ENCODE measurements at regions not wholly inside any gene's neighbourhood (a gene's known extent, or its start where the extent isn't known, plus 50 kb on each side); places are given as distances from the start of the nearest gene placed in this dataset.
"Not testable (repeated sequence)": the region's sequence is repeated elsewhere in the genome, so short reads cannot be mapped to it uniquely, and the experiment has no call there.

DNA sequence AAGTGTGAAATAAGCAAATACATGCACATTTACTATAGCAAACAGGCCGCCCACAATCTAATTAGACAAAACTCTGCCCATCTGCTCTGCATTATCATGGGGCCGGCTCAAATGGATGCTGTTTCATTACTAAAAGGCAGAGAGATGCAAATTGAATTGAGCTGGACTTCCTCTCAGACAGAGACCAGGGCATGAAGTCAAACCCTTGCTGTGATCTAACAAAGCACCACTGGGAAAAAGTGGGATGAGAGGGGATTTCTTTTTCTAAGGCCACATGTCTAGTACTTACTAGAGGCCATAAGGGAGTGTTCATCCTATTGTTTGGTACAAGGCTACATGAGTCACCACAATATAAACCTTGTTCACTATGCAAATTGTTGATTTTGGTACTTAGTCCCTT is 614.7 kb downstream of the ISL1 start:
- no peak for DNase-seq (ENCODE audit: extremely low read depth in 1 of 11, low read depth in 9 of 11, low spot score in 4 of 11)

DNA sequence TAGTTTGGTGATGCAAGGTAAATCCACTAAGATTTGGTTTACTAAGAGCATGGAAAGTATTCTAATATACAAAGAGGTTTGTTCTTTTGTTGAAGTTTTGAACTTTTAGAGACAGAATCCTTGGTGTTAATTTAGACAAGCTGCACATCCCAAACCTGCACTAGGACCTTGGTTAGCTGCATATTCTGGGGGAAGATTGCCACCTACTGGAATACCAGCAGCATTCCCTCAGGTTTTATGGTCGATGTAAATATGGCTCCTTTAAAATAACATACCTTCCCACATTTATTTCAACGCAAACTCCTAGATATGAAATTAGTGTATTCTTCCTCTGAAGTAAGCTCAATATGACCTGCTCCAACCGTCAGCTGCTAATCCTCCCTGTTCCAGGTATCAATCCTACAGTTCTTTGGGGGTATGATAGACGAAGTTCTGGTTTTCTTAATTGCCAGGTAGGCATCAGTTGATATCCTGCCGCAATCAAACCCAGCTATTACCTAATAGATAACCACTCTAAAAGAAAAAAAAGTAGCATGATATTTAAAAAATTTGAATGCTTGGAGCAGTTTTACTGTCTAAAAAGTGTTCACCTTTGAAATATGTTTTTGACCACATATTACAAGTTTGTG is 624.1 kb downstream of the ISL1 start:
- peak in 10 of 11 donors; percentile 6 to 26 (median 14) for DNase-seq (ENCODE audit: extremely low read depth in 1 of 11, low read depth in 9 of 11, low spot score in 4 of 11)

DNA sequence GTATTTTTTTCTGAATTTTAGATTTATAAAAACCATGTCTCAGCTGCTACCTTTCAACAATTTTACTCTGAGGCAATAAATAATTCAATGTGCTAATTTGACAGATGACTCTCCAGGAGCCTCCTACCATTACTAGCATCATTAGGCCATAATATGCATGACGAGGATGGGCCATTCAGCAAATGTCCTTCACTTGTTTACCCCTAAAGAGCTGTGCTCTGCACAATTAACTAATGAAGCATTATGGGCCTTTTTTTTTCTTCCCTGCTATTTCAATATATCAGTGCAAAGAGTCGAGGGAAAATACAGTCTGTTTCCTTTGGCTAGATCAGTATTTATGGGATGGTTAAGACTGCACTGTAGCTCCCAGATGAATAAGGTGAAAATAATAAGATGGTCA is 627.2 kb downstream of the ISL1 start:
- no peak for DNase-seq (ENCODE audit: extremely low read depth in 1 of 11, low read depth in 9 of 11, low spot score in 4 of 11)

DNA sequence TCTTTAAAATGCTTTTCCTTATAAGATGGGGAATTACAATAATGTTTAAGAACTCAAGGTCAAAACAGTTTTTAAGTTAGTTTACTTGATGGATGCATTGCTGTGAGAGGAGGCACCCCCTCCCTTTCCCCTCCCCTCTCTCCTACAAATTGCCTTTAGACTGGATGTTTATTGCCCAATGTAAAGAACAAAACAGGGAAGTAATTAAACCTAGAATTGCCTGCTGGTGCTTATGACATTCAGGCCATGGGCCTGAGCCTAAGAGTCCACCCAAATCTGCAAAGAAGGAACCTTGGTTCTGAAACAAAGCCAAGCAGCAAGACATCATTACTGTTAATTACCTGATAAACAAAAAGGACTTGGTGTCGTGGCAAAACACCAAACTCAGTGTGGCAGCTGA is 630.3 kb downstream of the ISL1 start:
- DNase-seq (ENCODE audit: extremely low read depth in 1 of 11, low read depth in 9 of 11, low spot score in 4 of 11), result no peak

DNA sequence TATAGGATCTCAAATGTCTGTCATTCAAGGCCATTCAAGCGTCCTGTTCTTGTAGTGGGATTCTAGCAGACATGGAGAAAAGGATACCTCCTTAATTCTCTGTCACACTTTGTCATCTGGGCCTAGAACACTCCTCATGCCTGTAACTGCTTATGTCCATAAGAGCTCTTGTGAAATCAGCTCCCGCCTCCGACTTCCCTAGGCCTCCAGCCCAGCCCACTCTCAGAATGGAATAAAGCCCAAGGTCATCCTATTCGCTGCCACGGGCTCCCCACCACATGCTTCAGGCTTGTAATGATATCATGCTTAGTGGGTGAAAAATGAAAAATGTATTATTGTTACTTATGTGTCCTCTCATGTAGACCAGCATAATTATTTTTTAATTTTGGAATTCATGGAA is 632.5 kb downstream of the ISL1 start:
- DNase-seq (ENCODE audit: extremely low read depth in 1 of 11, low read depth in 9 of 11, low spot score in 4 of 11), result peak in 1 of 11 donors; percentile 3

DNA sequence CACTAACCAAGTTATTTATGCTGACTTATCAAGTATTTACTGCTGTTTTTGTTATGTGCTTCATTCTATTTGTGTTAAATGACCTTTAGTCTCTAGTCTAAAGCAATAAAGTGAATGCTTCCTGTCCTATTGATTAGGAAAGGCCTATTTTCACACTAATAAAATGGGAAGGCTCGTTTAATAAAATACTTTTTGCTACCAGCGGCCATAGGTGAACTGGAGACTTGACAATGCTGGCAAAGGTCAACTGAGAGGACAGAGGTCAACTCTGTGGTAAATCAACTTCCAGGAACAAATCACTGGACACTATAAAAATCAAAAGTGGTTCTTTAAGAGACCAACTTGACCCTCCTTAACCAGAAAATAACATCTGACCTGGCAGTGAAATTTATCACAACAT is 634.3 kb downstream of the ISL1 start:
- DNase-seq (ENCODE audit: extremely low read depth in 1 of 11, low read depth in 9 of 11, low spot score in 4 of 11), result no peak

DNA sequence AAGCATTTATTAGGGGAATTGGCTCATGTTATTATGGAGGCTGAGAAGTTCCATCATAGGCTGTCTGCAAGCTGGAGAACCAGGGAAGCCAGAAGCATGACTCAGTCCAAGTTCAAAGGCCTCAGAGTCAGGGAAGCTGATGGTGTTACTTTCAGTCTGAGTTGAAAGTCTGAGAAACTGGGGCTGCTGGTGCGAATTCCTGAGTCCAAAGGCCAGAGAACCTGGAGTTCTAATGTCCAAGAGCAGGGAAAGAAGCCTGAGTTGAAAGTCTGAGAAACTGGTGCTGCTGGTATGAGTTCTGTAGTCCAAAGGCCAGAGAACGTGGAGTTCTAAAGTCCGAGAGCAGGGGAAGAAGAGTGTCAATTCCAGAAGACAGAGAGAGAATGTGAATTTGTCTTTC is 641.1 kb downstream of the ISL1 start:
- no peak for DNase-seq (ENCODE audit: extremely low read depth in 1 of 11, low read depth in 9 of 11, low spot score in 4 of 11)

DNA sequence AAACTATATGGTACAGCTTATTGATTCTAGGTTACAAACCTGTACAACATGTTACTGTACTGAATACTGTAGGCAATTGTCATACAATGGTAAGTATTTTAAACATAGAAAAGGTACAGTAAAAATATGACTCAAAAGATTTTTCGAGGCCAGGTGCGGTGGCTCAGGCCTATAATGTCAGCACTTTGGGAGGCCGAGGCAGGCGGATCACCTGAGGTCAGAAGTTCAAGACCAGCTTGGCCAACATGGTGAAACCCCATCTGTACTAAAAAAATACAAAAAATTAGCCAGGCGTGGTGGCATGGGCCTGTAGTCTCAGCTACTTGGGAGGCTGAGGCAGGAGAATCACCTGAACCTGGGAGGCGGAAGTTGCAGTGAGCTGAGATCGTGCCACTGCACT is 646.6 kb downstream of the ISL1 start:
- not testable (repeated sequence) for DNase-seq (ENCODE audit: extremely low read depth in 1 of 11, low read depth in 9 of 11, low spot score in 4 of 11)

DNA sequence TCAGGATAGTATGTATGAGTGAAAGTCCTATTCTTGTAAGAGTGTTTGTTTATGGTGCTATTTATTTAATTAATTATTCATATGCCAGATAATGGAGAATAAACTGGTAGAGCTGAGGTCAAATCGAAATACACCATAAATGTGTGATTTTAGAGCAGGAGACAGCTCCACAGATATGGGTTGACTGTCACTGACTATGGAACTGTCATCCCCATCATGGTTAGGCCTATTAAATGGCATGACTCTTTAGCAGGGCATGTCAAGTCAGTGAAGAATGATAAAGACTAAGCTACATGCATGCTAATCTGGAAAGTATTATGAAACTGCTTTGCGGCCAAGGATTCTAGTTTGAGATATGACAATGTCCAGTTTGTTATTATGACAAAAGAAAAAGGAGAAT is 658.6 kb downstream of the ISL1 start:
- DNase-seq (ENCODE audit: extremely low read depth in 1 of 11, low read depth in 9 of 11, low spot score in 4 of 11), result no peak

DNA sequence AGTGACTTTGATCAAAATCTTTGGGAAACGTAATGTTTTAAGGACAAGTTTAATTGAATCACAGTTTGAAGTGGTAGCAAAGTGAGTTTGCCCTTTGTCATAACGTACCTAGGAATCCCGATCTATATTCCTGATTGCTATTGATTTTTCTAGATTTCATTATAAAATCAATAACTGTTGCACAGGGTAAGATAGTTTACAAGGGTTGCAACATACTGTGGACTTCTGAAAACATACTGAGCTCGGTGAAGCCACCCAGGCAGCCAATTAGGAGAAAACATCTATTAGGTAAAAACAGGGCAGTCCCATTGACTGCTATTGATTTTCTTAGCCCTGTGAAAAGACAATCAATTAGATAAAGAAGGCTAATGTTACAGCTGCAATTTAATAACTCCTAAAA is 659.9 kb downstream of the ISL1 start:
- DNase-seq (ENCODE audit: extremely low read depth in 1 of 11, low read depth in 9 of 11, low spot score in 4 of 11), result no peak

DNA sequence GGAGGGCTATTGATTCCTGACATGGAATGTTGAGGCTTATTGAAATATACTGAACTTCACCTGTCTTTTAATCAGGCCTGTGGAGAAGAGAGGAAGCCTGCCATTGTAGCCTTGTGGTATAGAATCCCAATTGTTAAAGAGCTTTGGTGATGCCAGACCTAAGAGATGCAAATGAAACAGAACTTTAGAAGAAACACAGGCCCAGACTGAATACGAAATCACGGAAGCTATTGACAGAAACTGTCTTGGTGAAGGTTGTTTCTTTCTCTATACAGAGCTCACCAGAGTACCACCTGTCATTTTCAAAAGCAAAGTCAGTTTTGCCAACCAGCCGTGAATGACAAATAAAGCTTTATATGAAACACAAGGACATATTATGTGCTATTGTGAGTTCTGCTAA is 660.3 kb downstream of the ISL1 start:
- no peak for DNase-seq (ENCODE audit: extremely low read depth in 1 of 11, low read depth in 9 of 11, low spot score in 4 of 11)

DNA sequence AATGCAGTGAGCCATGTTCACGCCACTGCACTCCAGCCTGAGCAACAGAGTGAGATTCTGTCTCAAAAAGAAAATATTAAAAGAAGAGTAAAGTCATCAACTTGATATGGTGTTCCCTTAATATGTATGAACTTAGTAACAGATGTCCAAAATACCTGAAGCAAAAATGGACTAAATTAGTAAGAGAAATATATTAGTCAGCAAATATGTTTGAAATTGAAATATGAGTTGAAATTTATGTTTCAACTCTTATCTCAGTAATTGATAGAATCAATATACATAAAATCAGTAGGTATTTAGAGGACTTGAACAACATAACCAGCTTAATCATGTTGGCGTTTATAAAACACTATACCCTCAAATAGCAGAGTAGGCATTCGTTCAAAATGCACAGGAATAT is 668.5 kb downstream of the ISL1 start:
- DNase-seq (ENCODE audit: extremely low read depth in 1 of 11, low read depth in 9 of 11, low spot score in 4 of 11), result no peak

DNA sequence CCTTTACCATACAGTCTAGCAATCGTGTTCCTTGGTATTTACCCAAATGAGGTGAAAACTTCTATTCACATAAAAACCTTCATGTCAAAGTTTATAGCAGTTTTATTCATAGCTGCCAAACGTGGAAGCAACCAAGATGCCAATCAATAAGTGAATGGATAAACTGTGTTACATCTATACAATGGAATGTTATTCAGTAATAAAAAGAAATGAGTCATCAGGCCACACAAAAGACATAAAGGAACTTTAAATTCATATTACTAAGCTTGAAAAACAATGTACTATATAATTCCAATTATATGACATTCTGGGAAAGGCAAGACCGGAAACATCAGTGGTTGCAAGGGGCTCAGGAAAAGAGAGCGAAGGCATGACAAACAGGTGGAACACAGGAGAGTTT is 679.9 kb downstream of the ISL1 start:
- no peak for DNase-seq (ENCODE audit: extremely low read depth in 1 of 11, low read depth in 9 of 11, low spot score in 4 of 11)

DNA sequence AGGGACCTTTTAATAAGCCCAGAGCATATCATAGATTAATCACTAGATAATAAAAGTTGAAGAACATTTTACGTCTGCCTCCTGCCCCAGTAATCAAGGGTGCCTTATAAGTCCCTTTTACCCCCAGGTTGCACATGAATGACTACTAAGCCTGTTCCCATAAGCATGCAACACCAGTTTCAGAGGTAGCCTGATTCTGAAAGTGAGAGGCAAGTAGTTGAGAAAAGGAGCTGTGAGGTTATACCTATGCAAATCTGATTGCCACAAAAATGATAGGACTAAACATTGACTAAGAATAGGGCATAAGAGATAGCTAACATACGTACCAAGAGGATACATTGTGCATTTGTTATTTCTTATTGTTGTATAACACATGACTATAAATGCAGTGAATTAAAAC is 681.9 kb downstream of the ISL1 start:
- DNase-seq (ENCODE audit: extremely low read depth in 1 of 11, low read depth in 9 of 11, low spot score in 4 of 11), result no peak

DNA sequence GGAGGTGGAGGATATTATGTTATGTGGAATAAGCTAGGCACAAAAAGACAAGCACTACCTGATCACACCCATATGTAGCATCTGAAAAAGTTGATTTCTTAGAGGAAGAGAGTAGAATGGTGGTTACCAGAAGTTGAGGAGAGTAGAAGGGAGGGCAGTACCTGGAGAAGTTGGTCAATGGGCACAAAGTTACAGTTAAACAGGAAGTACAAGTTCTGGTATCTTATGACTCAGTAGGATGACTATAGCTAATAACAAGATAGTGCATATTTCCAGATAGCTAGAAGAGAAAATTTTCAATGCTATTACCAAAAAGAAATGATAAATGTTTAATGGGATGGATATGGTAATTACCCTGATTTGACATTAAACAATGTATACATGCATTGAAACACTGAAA is 686.7 kb downstream of the ISL1 start:
- no peak for DNase-seq (ENCODE audit: extremely low read depth in 1 of 11, low read depth in 9 of 11, low spot score in 4 of 11)

DNA sequence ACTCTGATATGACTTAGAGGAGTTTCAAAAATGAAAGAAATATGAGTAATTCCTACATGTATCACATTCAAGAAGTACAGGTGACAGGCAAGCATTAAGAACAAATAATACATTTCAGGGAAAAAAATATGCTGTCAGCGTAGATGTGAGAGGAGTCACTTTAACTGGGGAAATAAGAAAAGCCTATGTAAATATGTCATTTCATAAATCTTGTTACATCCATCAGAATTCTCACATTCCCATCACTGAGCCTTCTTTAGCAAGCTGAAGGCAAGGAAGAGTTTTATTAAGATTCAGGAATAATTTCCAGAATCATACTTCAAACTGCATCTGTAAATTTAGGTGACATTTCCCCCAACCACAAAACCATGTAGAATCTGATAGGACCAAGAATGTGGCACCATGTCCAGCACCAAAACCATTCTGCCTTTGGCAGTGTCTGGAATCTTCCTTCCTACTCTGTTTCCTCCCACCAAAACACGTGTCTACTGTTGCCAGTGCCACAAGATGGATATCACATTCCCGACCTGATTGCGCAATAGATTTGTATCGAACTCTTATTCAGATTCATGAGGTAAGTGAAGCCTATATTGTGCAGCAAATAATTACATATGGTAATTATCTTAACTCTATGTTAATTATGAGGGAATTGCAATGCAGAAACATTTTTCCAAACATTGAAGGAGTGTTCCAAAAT is 690.9 kb downstream of the ISL1 start:
- DNase-seq (ENCODE audit: extremely low read depth in 1 of 11, low read depth in 9 of 11, low spot score in 4 of 11), result no peak

DNA sequence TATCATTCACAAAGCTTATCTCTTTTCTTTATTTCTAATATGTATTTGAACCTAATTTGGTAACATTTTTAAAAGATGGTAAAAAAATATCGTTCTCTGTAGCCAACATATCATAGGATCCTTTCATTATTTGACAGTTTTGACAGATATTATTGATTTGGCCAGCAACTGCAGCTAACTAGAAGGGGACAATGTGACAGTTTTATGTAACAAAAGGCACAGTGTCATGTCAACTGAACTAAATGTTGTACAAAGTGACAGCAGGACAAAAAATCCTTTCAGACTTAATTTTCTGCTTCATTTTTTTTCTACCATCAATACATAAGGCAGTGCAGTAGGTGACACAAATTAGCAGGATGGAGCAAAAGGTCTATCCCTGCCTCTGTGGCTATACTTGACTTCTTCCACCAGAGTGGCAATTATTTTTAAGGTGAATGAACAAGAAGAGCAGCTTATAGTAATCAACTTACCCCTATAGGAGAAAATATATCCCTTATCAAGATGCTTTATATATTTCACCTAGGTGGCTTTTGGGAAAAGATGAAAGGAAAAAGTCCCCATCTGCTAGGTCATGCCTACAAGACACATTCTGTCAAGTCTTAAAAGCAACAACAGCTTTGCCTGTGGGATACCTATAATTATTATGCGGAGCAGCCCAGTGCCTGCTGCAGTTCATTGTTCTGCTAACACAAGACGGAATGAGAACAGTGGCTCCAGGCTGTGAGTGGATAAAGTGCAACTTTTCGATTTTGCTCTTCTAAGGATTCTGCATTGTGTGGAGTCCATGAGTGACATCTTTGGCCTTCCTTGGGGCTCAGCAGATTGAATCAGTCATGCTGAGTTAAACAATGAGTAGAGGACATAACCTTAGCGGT is 694.9 kb downstream of the ISL1 start:
- DNase-seq (ENCODE audit: extremely low read depth in 1 of 11, low read depth in 9 of 11, low spot score in 4 of 11), result no peak

DNA sequence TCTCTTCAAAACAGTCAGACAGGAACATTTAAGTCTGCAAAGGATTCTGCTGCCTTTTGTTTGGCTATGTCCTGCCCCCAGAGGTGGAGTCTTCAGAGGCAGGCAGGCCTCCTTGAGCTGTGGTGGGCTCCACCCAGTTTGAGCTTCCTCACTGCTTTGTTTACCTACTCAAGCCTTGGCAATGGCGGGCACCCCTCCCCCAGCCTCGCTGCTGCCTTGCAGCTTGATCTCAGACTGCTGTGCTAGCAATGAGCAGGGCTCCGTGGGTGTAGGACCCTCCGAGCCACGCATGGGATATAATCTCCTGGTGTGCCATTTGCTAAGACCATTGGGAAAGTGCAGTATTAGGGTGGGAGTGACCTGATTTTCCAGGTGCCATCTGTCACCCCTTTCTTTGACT is 685.4 kb upstream of the ITGA1 start:
- not testable (repeated sequence) for DNase-seq (ENCODE audit: extremely low read depth in 1 of 11, low read depth in 9 of 11, low spot score in 4 of 11)

DNA sequence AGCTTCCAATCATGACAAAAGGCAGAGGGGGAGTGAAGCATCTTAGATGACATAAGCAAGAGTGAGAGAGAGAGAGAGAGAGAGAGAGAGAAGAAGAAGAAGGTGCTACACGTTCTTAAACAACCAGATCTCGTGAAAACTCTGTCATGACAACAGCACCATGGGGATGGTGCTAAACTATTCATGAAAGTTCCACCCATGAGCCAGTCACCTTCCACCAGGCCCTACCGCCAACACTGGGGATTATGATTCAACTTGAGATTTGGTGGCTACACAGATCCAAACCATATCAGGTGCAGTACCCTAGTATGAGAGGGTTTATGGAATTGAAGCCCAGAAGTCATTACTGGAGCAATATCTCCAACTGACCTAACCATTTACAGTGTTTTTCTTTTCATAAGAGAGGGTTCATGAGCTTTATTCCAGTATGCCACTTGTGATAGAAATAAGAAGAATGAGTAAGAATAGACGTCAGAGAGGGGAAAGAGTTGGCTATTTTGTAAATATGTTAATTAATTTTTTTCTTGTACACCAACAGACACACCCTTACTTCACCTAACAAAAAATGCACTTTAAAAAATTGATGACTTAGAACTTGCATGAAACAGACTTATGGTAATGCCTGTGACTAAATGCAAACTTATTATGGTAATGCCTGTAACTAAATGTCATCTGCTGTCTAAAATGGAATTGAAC is 680.4 kb upstream of the ITGA1 start:
- no peak for DNase-seq (ENCODE audit: extremely low read depth in 1 of 11, low read depth in 9 of 11, low spot score in 4 of 11)

DNA sequence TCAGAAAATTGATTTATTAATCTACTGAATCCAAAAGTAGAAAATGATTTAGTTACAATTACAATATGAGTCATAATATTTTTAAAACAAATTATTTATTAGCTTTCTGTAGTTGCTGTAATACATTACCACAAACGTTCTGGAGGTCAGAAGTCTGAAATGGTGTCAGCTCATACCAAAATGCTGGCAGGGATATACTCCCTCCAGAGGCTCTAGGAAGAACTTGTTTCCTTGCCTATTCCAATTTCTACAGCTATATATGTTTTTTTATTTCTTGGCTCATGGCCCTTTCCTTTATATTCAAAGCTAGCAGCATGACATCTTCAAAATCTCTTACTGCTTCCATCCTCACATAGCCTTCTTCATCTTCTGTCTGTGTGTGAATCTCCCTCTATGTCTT is 667.9 kb upstream of the ITGA1 start:
- DNase-seq (ENCODE audit: extremely low read depth in 1 of 11, low read depth in 9 of 11, low spot score in 4 of 11), result no peak

Measured in renal cortex interstitium (tissue), 11 donors.